ENCODE measurements at regions not wholly inside any gene's neighbourhood (a gene's known extent, or its start where the extent isn't known, plus 50 kb on each side); places are given as distances from the start of the nearest gene placed in this dataset.

DNA sequence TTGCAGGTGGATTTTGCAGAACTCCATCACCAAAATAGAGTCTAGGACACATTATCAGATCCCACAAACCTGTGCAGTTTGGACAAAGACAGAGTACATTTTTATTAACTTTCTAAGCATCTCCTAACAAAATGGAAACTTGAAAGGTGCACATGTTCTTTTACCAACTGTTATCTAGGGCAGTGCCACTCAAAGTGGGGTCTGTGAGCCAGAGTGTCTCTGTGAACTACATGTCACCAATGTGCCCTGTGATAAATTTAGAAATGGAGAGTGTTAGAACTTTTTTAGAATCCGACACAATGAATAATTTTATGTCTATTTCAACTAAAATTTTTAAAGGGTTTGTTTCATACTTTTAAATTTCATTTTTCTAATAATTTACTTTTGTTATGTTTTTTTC lies 68.4 kb upstream of the TMC3 start:
- TF ChIP-seq, protein P1, sequence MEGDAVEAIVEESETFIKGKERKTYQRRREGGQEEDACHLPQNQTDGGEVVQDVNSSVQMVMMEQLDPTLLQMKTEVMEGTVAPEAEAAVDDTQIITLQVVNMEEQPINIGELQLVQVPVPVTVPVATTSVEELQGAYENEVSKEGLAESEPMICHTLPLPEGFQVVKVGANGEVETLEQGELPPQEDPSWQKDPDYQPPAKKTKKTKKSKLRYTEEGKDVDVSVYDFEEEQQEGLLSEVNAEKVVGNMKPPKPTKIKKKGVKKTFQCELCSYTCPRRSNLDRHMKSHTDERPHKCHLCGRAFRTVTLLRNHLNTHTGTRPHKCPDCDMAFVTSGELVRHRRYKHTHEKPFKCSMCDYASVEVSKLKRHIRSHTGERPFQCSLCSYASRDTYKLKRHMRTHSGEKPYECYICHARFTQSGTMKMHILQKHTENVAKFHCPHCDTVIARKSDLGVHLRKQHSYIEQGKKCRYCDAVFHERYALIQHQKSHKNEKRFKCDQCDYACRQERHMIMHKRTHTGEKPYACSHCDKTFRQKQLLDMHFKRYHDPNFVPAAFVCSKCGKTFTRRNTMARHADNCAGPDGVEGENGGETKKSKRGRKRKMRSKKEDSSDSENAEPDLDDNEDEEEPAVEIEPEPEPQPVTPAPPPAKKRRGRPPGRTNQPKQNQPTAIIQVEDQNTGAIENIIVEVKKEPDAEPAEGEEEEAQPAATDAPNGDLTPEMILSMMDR (conservative IDR thresholded peaks at IDR 0.05 in 1 of 2, IDR thresholded peaks at IDR 0.05 in 1 of 2; ENCODE audit: extremely low read depth in 1 of 2, insufficient read depth in 1 of 2, low read depth in 1 of 2, low read length in 2 of 2), result no peak
- no peak for TF ChIP-seq EZH2 (IDR thresholded peaks at IDR 0.05; ENCODE audit: borderline replicate concordance, low read length)
